Kidney epithelial cell (primary cell): ENCODE measurements at regions not wholly inside any gene's neighbourhood (a gene's known extent, or its start where the extent isn't known, plus 50 kb on each side); places are given as distances from the start of the nearest gene placed in this dataset.

Source experiments
- DNase-seq: peaks from one replicate; pipeline ENCODE4 v3.0.0-alpha.2; 2010; ENCODE audit warnings: low read depth
- H3K27me3 ChIP-seq: 2 replicates; pipeline ENCODE4 v1.6.0; 2011; ENCODE audit warnings: low read length; ENCODE audit not compliant: control insufficient read depth, insufficient read depth
- H3K36me3 ChIP-seq: 2 replicates; pipeline ENCODE4 v1.5.1; 2011; ENCODE audit warnings: low read length; ENCODE audit not compliant: control insufficient read depth, insufficient read depth
- H3K4me3 ChIP-seq: 2 replicates; pipeline ENCODE4 v1.5.1; 2011; ENCODE audit warnings: low read depth, mild to moderate bottlenecking, control low read depth, low read length
- TF ChIP-seq, protein P1 (sequence below): IDR thresholded peaks from 2 replicates; pipeline ENCODE4 v1.5.1; 2011; ENCODE audit warnings: mild to moderate bottlenecking, moderate library complexity, low read length, control low read depth, inconsistent platforms; ENCODE audit not compliant: insufficient read depth, poor library complexity, severe bottlenecking

- Histone ChIP-seq H3K4me3 (no peak overlapping the region), H3K27me3 (no peaks in the 10 kb centered on the region), H3K36me3 (no peaks in the 10 kb centered on the region)
- DNase-seq, result no peak
- TF ChIP-seq, protein P1, sequence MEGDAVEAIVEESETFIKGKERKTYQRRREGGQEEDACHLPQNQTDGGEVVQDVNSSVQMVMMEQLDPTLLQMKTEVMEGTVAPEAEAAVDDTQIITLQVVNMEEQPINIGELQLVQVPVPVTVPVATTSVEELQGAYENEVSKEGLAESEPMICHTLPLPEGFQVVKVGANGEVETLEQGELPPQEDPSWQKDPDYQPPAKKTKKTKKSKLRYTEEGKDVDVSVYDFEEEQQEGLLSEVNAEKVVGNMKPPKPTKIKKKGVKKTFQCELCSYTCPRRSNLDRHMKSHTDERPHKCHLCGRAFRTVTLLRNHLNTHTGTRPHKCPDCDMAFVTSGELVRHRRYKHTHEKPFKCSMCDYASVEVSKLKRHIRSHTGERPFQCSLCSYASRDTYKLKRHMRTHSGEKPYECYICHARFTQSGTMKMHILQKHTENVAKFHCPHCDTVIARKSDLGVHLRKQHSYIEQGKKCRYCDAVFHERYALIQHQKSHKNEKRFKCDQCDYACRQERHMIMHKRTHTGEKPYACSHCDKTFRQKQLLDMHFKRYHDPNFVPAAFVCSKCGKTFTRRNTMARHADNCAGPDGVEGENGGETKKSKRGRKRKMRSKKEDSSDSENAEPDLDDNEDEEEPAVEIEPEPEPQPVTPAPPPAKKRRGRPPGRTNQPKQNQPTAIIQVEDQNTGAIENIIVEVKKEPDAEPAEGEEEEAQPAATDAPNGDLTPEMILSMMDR, result no peak
These were observed 163.4 kb downstream of the GPAT3 start for GRCh38 chr4:83699358-83699757.

DNA sequence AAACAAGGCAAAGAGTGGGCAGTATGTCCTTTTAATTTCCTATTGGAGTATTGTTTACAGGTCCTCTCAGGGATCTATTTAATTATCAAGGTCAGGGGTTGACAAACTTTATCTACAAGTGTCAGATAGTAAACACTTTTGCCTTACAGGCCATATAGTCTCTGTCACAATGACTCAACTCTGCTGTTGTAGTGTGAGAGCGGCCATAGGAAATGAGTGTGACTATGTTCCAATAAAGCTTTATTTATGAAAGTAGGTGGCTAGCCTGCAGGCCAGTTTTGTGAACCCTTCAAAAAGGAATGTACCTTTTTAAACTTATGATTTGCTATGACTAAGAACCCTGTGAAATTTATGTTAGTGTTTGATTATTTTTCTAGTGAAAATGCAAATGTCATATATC lies 156.1 kb downstream of the GPAT3 start:
- no peak for DNase-seq

DNA sequence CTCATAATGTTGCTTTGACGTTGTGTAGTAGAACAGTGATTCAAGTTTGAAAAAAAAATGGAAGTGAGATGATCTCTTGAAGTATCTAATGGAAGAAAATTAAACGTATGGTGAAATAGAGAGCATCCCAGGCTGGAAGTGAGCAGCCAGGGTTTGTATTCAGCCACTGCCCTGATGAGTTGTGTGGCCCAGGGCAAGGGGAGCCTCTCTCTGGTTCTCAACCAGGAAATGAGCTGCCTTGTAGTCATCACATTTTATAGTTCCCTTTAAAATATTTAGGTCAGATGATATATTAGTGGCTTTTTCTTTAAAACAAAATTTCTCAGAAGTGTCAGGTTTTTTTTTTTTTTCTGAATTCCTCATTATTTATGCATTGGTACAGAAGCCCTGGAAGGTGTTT lies 150.3 kb downstream of the GPAT3 start:
- H3K36me3 ChIP-seq, result no peaks in the 10 kb centered on the region

More for the DNA sequence above, 156.1 kb downstream of the GPAT3 start:
- TF ChIP-seq, protein P1, result no peak
- Histone ChIP-seq H3K4me3 (no peak overlapping the region), H3K36me3 (no peaks in the 10 kb centered on the region), H3K27me3 (no peaks in the 10 kb centered on the region)

GRCh38 chr4:83679692-83680091 lies 143.8 kb downstream of the GPAT3 start:
- no peaks in the 10 kb centered on the region for H3K36me3 ChIP-seq
- TF ChIP-seq, protein P1, result no peak
- H3K27me3 ChIP-seq, result no peaks in the 10 kb centered on the region
- no peak overlapping the region for H3K4me3 ChIP-seq
- DNase-seq, result no peak

More for the DNA sequence above, 150.3 kb downstream of the GPAT3 start:
- TF ChIP-seq, protein P1, result no peak
- no peak for DNase-seq
- Histone ChIP-seq H3K27me3 (no peaks in the 10 kb centered on the region), H3K4me3 (no peak overlapping the region)

GRCh38 chr4:83679254-83679653 lies 143.3 kb downstream of the GPAT3 start:
- H3K4me3 ChIP-seq, result no peak overlapping the region
- DNase-seq, result no peak
- H3K36me3 ChIP-seq, result no peaks in the 10 kb centered on the region
- TF ChIP-seq, protein P1, result no peak
- no peaks in the 10 kb centered on the region for H3K27me3 ChIP-seq

GRCh38 chr4:83677656-83678055 lies 141.7 kb downstream of the GPAT3 start:
- no peak for DNase-seq
- H3K27me3 ChIP-seq, result no peaks in the 10 kb centered on the region
- H3K36me3 ChIP-seq, result no peaks in the 10 kb centered on the region
- no peak overlapping the region for H3K4me3 ChIP-seq
- TF ChIP-seq, protein P1, result no peak
